ENCODE measurements at regions not wholly inside any gene's neighbourhood (a gene's known extent, or its start where the extent isn't known, plus 50 kb on each side); places are given as distances from the start of the nearest gene placed in this dataset.

- no peak for TF ChIP-seq CTCF (conservative IDR thresholded peaks at IDR 0.05; ENCODE audit: low read length)
- TF ChIP-seq EZH2phosphoT487 (IDR thresholded peaks at IDR 0.05; ENCODE audit: borderline replicate concordance, low read depth, low read length) = no peak
These were observed 101.0 kb upstream of the COL8A1 start for GRCh38 chr3:99537416-99537815.
